Heart right ventricle (tissue), 16 donors: ENCODE measurements at regions not wholly inside any gene's neighbourhood (a gene's known extent, or its start where the extent isn't known, plus 50 kb on each side); places are given as distances from the start of the nearest gene placed in this dataset.

ENCODE experiments used
- ATAC-seq, 8 donors: fragments of 200-7000 bp; cut with Tn5 transposase; one replicate each; pipeline ENCODE4 v1.9.1; 2020; ENCODE audit warnings: mild to moderate bottlenecking in 8 of 8, moderate library complexity in 8 of 8, moderate number of reproducible peaks in 1 of 8
- DNase-seq, 2 donors: peaks; one replicate each; pipeline ENCODE4 v3.0.0-alpha.2; 2020
- H3K27ac ChIP-seq, 10 donors: fragments of 200-600 bp; sonication (generic) in 2 of 10; one replicate each; pipeline versions ENCODE4 v1.5.0 to v1.8.0; 2020 to 2022; ENCODE audit warnings: mild to moderate bottlenecking in 3 of 10
- H3K27me3 ChIP-seq, 7 donors: fragments of 200-600 bp; one replicate each; pipeline ENCODE4 v1.8.0; 2021 to 2022; ENCODE audit warnings: mild to moderate bottlenecking in 2 of 7
- H3K36me3 ChIP-seq, 9 donors: fragments of 200-600 bp; sonication (generic) in 1 of 9; one replicate each; pipeline versions ENCODE4 v1.5.0 to v1.8.0; 2020 to 2022; ENCODE audit warnings: mild to moderate bottlenecking in 2 of 9
- H3K4me1 ChIP-seq, 9 donors: fragments of 200-600 bp; sonication (generic) in 1 of 9; one replicate each; pipeline versions ENCODE4 v1.5.0 to v1.8.0; 2020 to 2022; ENCODE audit warnings: mild to moderate bottlenecking in 4 of 9
- H3K4me3 ChIP-seq, 10 donors: fragments of 200-600 bp; sonication (generic) in 2 of 10; one replicate each; pipeline versions ENCODE4 v1.5.0 to v1.8.0; 2020 to 2022; ENCODE audit warnings: mild to moderate bottlenecking in 7 of 10, moderate library complexity in 2 of 10
- H3K9me3 ChIP-seq, 11 donors: fragments of 200-600 bp in 10 of 11; sonication (generic) in 2 of 11; one replicate each; pipeline versions ENCODE4 v1.5.0 to v1.8.0; 2013 to 2022; ENCODE audit warnings: mild to moderate bottlenecking in 2 of 11, control low read depth in 1 of 11, moderate library complexity in 1 of 11
- CTCF ChIP-seq, 9 donors: fragments of 200-600 bp; sonication (generic) in 2 of 9; IDR thresholded peaks; one replicate each; pipeline versions ENCODE4 v1.5.0 to v1.8.0; 2021 to 2022; ENCODE audit warnings: antibody characterized with exemption in 9 of 9, mild to moderate bottlenecking in 5 of 9, moderate library complexity in 1 of 9
- WGBS, 2 donors: extraction: QIAGEN DNeasy Blood & Tissue Kit; methylation state at CpG; one replicate each; pipeline ENCODE4 v1.1.7; 2013; ENCODE audit warnings: inconsistent platforms in 1 of 2; 5-methylcytosine and 5-hydroxymethylcytosine counted together
- intact Hi-C, 10 donors: fragments of 100-400 bp; cut with DNase I; formaldehyde crosslinking; loops; one replicate each; pipeline versions ENCODE4 v1.11.1 to v1.14.2; 2022
- donor health status: Arrhythmogenic right ventricular cardiomyopathy.
- donor health status: ischemic (EF 13 %, LVEDD 7.1; RV severe dilation, severe dysfunction).
- donor health status: healthy with polysubstance abuse.
- donor health status: DM: no; HTN: yes; CAD: no.
- donor health status: DM: no; HTN: no; CAD: no.
- donor health status: ischemic (EF 25% LVEDD 6.9; RV normal size, moderate dysfunction).
- donor health status: ischemic (EF 25% LVEDD 5.7; RV mildly dilated, moderate dysfunction).
- donor health status: healthy.
- donor health status: DM: yes; HTN: yes; CAD: no.
- donor health status: Ischemic cardiomyopathy.
- donor health status: ischemic (EF 35%, LVEDD 5.7; RV mildly dilated, moderate dysfunction).
- donor health status: nonischemic (EF 11% LVEDD 7.7; RV severe dilation, severe dysfunction).
- donor health status: DM: yes; HTN: yes; CAD: no.
- donor health status: PGD.
- donor health status: ischemic (EF 29% LVEDD 5.4; RV normal size, mild dysfunction).
- donor health status: nonischemic (EF 23%, LVEDD 6.1; RV moderate dilation, normal function).

GRCh38 chr7:56175771-56176170 is 59.6 kb upstream of the NUPR2 start:
- no peak for TF ChIP-seq CTCF (IDR thresholded peaks at IDR 0.05)
- DNase-seq (no peak), ATAC-seq (peak in 3 of 8 donors; percentile 34 to 43 (median 41))
- Histone ChIP-seq H3K27me3 (peaks cover 4 to 58% (median 32%) of the 10 kb centered on the region in 7 donors), H3K27ac (peak overlapping the region in 1 of 10 donors; percentile 1), H3K4me1 (peaks cover 0 to 16% (median 4%) of the 10 kb centered on the region in 9 donors), H3K36me3 (no peaks in the 10 kb centered on the region), H3K4me3 (peak overlapping the region; percentile 35 to 61 (median 46)), H3K9me3 (peaks cover 0 to 20% (median 0%) of the 10 kb centered on the region in 11 donors)
- intact Hi-C loops = no loop called here
- 27 to 46% methylated on average over 13 of the region's 13 CpGs for WGBS, 2 donors

GRCh38 chr7:56174875-56175760 is 58.9 kb upstream of the NUPR2 start:
- WGBS, 2 donors = 4 to 7% methylated on average over 63 to 81 of the region's 81 CpGs

GRCh38 chr7:56174346-56174874 is 58.2 kb upstream of the NUPR2 start:
- no peak overlapping the region for H3K27ac ChIP-seq
- no peak for ATAC-seq

More at GRCh38 chr7:56174875-56175760, 58.9 kb upstream of the NUPR2 start:
- intact Hi-C loops = no loop called here
- peak; percentile 14 to 41 for DNase-seq
- H3K36me3 ChIP-seq = no peaks in the 10 kb centered on the region
- peaks cover 0 to 16% (median 4%) of the 10 kb centered on the region in 9 donors for H3K4me1 ChIP-seq
- ATAC-seq = peak in 6 of 8 donors; percentile 38 to 83 (median 50)
- TF ChIP-seq CTCF (IDR thresholded peaks at IDR 0.05) = no peak
- peak overlapping the region; percentile 35 to 61 (median 46) for H3K4me3 ChIP-seq
- H3K27me3 ChIP-seq = peaks cover 4 to 51% (median 32%) of the 10 kb centered on the region in 7 donors
- H3K27ac ChIP-seq = peak overlapping the region in 2 of 10 donors; percentile 1
- H3K9me3 ChIP-seq = peaks cover 0 to 20% (median 0%) of the 10 kb centered on the region in 11 donors

More at GRCh38 chr7:56174346-56174874, 58.2 kb upstream of the NUPR2 start:
- no peak for TF ChIP-seq CTCF (IDR thresholded peaks at IDR 0.05)
- peak overlapping the region in 7 of 10 donors; percentile 35 to 61 (median 47) for H3K4me3 ChIP-seq
- H3K27me3 ChIP-seq = peaks cover 4 to 45% (median 32%) of the 10 kb centered on the region in 7 donors
- intact Hi-C loops = no loop called here
- DNase-seq = no peak
- peaks cover 0 to 20% (median 0%) of the 10 kb centered on the region in 11 donors for H3K9me3 ChIP-seq
- 28 to 37% methylated on average over 36 of the region's 36 CpGs for WGBS, 2 donors
- H3K4me1 ChIP-seq = peaks cover 0 to 16% (median 4%) of the 10 kb centered on the region in 9 donors
- H3K36me3 ChIP-seq = no peaks in the 10 kb centered on the region
